Neural cell (in vitro differentiated cells): ENCODE measurements at regions not wholly inside any gene's neighbourhood (a gene's known extent, or its start where the extent isn't known, plus 50 kb on each side); places are given as distances from the start of the nearest gene placed in this dataset.

Source experiments
- H2AFZ ChIP-seq: fragments of 200-600, 300-800 bp; sonication (generic), shearing (Covaris generic); 2 replicates; pipeline ENCODE4 v1.6.0; 2014; ENCODE audit warnings: low read depth, mild to moderate bottlenecking, antibody characterized with exemption, low read length, moderate library complexity
- H3F3A ChIP-seq: fragments of 200-600 bp; shearing (Covaris generic); 2 replicates; pipeline ENCODE4 v1.6.1; 2016; ENCODE audit warnings: mild to moderate bottlenecking, moderate library complexity, mixed read lengths, antibody characterized with exemption, low read length; ENCODE audit not compliant: insufficient read depth, poor library complexity, severe bottlenecking
- H3K27ac ChIP-seq: fragments of 200-600, 300-800 bp; sonication (generic), shearing (Covaris generic); 2 replicates; pipeline ENCODE4 v1.5.1; 2014; ENCODE audit warnings: mild to moderate bottlenecking, low read length, moderate library complexity
- H3K27me3 ChIP-seq: fragments of 300-800, 200-600 bp; sonication (generic), shearing (Covaris generic); 2 replicates; pipeline ENCODE4 v1.6.0; 2014; ENCODE audit warnings: mild to moderate bottlenecking, low read depth, low read length, moderate library complexity; ENCODE audit not compliant: insufficient read depth
- H3K36me3 ChIP-seq: fragments of 300-800, 200-600 bp; sonication (generic), shearing (Covaris generic); 2 replicates; pipeline ENCODE4 v1.5.1; 2014; ENCODE audit warnings: mild to moderate bottlenecking, antibody characterized with exemption, low read length, moderate library complexity; ENCODE audit not compliant: insufficient read depth
- H3K4me2 ChIP-seq: fragments of 300-800, 200-600 bp; sonication (generic), shearing (Covaris generic); 2 replicates; pipeline ENCODE4 v1.6.0; 2014; ENCODE audit warnings: mild to moderate bottlenecking, low read length
- H3K4me3 ChIP-seq: fragments of 300-800, 200-600 bp; sonication (generic), shearing (Covaris generic); 2 replicates; pipeline ENCODE4 v1.5.1; 2014; ENCODE audit warnings: mild to moderate bottlenecking, low read length, moderate library complexity
- H3K79me2 ChIP-seq: fragments of 200-600 bp; shearing (Covaris generic); replicated peaks from 2 replicates; pipeline ENCODE4 v1.6.0; 2014; ENCODE audit warnings: mild to moderate bottlenecking, low read length, moderate library complexity; ENCODE audit not compliant: insufficient read depth
- H3K9ac ChIP-seq: fragments of 300-800, 200-600 bp; sonication (generic), shearing (Covaris generic); 2 replicates; pipeline ENCODE4 v1.6.1; 2016; ENCODE audit warnings: mild to moderate bottlenecking, low read length, mixed read lengths
- H3K9me2 ChIP-seq: fragments of 200-600 bp; shearing (Covaris generic); 2 replicates; pipeline ENCODE4 v1.6.1; 2016; ENCODE audit warnings: mild to moderate bottlenecking, low read length, mixed read lengths; ENCODE audit not compliant: insufficient read depth
- H3K9me3 ChIP-seq: fragments of 200-600, 300-800 bp; sonication (generic), shearing (Covaris generic); 2 replicates; pipeline ENCODE4 v1.6.1; 2016; ENCODE audit warnings: mild to moderate bottlenecking, mixed run types, low read length, moderate library complexity, mixed read lengths
- H4K20me1 ChIP-seq: fragments of 200-600 bp; shearing (Covaris generic); 2 replicates; pipeline ENCODE4 v1.6.1; 2016; ENCODE audit warnings: mild to moderate bottlenecking, mixed run types; ENCODE audit not compliant: insufficient read depth
- CTCF ChIP-seq: fragments of 450-650 bp; IDR thresholded peaks from 2 replicates; pipeline ENCODE4 v1.5.1; 2014; ENCODE audit warnings: antibody characterized with exemption, mild to moderate bottlenecking, moderate library complexity; ENCODE audit not compliant: poor library complexity, severe bottlenecking
- EP300 ChIP-seq: fragments of 450-650 bp; conservative IDR thresholded peaks from 2 replicates; pipeline ENCODE4 v1.6.1; 2014; ENCODE audit warnings: antibody characterized with exemption, mild to moderate bottlenecking, moderate library complexity; ENCODE audit not compliant: poor library complexity, severe bottlenecking
- EZH2 ChIP-seq: fragments of 200-600, 300-800 bp; shearing (Covaris generic), sonication (generic); IDR thresholded peaks from 2 replicates; pipeline ENCODE4 v1.6.1; 2014; ENCODE audit warnings: antibody characterized with exemption, low read length, borderline replicate concordance, mild to moderate bottlenecking; ENCODE audit not compliant: insufficient read depth, poor library complexity, severe bottlenecking
- MXI1 ChIP-seq: fragments of 450-650 bp; conservative IDR thresholded peaks from 2 replicates; pipeline ENCODE4 v1.6.1; 2014; ENCODE audit warnings: antibody characterized with exemption, mild to moderate bottlenecking; ENCODE audit not compliant: poor library complexity, severe bottlenecking
- POLR2AphosphoS5 ChIP-seq: IDR thresholded peaks from 2 replicates; pipeline ENCODE4 v1.6.1; 2012
- RAD21 ChIP-seq: fragments of 450-650 bp; conservative IDR thresholded peaks from 2 replicates; pipeline ENCODE4 v1.6.1; 2014; ENCODE audit warnings: antibody characterized with exemption, mild to moderate bottlenecking, moderate library complexity
- SMC3 ChIP-seq: fragments of 450-650 bp; conservative IDR thresholded peaks from 2 replicates; pipeline ENCODE4 v1.6.1; 2014; ENCODE audit warnings: antibody characterized with exemption, mild to moderate bottlenecking, moderate library complexity; ENCODE audit not compliant: poor library complexity
- TAF1 ChIP-seq: IDR thresholded peaks from 2 replicates; pipeline ENCODE4 v1.6.1; 2012; ENCODE audit warnings: low read depth
- TF ChIP-seq, protein P1 (sequence below): IDR thresholded peaks from 2 replicates; pipeline ENCODE4 v1.6.1; 2012; ENCODE audit warnings: borderline replicate concordance

DNA sequence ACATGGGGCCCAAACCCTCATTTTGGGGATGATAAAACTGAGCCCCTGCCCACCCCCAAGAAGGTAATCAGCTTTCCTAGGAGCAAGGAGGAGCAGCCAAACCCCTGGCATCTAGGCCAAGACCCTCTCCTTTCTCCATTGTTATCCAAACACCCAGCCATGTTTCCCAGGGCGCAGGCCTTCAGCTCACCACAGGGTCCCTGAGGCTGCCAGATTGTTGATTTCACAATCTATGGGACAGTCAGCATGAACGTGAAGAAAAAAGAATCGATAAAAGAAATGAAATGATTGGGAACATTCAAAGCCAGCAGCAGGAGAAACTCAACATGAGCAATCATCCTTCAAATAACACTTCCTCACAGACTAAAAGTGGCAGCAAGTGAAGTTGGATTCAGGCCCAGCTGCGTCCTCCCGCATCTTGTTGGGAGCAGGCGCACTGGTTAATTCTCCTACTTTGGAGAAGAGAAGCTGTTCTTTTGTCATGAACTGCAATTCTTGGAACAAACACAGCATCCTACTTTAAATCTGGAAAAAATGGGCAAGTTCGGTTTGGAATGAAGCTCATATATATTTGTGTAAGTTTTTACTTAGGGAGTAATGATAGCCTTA, 241.8 kb upstream of the PRDM1 start:
- Histone ChIP-seq H3K4me2 (no peak overlapping the region), H3K9me2 (no peaks in the 10 kb centered on the region), H3K36me3 (no peaks in the 10 kb centered on the region), H2AFZ (no peak overlapping the region), H3K9ac (no peak overlapping the region), H3K4me3 (no peak overlapping the region), H3K9me3 (no peaks in the 10 kb centered on the region), H3F3A (no peaks in the 10 kb centered on the region), H4K20me1 (no peaks in the 10 kb centered on the region), H3K79me2 (no peaks in the 10 kb centered on the region), H3K27me3 (no peaks in the 10 kb centered on the region), H3K27ac (no peak overlapping the region)
- TF ChIP-seq TAF1 (no peak), MXI1 (no peak), RAD21 (no peak)

DNA sequence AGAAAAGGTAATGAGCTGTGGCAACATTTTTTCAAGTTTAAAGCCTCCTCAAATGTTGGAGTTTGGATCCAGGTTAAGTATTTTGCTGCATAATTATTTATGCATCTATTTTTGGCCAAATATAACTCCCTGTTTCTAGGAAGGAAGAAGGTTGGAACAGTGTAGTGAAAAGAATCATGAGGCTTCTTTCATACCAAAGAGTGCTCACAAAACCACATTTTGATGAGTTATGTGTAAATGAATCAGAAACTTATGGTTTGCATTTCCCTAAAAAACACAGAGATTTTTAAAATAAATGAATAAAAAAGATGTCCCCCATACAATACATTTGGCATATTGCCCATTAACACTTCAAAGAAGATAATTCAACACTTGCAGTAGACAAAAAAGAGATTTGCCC, 246.9 kb upstream of the PRDM1 start:
- no peak overlapping the region for H3K4me2 ChIP-seq
- H3K36me3 ChIP-seq: no peaks in the 10 kb centered on the region
- H3K4me3 ChIP-seq: no peak overlapping the region
- H3F3A ChIP-seq: no peaks in the 10 kb centered on the region
- no peak overlapping the region for H3K27ac ChIP-seq
- H3K9me2 ChIP-seq: no peaks in the 10 kb centered on the region
- no peak overlapping the region for H3K9ac ChIP-seq
- H3K79me2 ChIP-seq: no peaks in the 10 kb centered on the region
- H4K20me1 ChIP-seq: no peaks in the 10 kb centered on the region
- TF ChIP-seq POLR2AphosphoS5 (no peak), EZH2 (no peak), SMC3 (no peak), TAF1 (no peak), MXI1 (no peak), CTCF (no peak), RAD21 (no peak), EP300 (no peak)
- TF ChIP-seq, protein P1, sequence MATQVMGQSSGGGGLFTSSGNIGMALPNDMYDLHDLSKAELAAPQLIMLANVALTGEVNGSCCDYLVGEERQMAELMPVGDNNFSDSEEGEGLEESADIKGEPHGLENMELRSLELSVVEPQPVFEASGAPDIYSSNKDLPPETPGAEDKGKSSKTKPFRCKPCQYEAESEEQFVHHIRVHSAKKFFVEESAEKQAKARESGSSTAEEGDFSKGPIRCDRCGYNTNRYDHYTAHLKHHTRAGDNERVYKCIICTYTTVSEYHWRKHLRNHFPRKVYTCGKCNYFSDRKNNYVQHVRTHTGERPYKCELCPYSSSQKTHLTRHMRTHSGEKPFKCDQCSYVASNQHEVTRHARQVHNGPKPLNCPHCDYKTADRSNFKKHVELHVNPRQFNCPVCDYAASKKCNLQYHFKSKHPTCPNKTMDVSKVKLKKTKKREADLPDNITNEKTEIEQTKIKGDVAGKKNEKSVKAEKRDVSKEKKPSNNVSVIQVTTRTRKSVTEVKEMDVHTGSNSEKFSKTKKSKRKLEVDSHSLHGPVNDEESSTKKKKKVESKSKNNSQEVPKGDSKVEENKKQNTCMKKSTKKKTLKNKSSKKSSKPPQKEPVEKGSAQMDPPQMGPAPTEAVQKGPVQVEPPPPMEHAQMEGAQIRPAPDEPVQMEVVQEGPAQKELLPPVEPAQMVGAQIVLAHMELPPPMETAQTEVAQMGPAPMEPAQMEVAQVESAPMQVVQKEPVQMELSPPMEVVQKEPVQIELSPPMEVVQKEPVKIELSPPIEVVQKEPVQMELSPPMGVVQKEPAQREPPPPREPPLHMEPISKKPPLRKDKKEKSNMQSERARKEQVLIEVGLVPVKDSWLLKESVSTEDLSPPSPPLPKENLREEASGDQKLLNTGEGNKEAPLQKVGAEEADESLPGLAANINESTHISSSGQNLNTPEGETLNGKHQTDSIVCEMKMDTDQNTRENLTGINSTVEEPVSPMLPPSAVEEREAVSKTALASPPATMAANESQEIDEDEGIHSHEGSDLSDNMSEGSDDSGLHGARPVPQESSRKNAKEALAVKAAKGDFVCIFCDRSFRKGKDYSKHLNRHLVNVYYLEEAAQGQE: no peak
- H3K9me3 ChIP-seq: no peaks in the 10 kb centered on the region
- H3K27me3 ChIP-seq: no peaks in the 10 kb centered on the region
- H2AFZ ChIP-seq: no peak overlapping the region

- no peaks in the 10 kb centered on the region for H3F3A ChIP-seq
- no peaks in the 10 kb centered on the region for H3K36me3 ChIP-seq
- H3K9me3 ChIP-seq: no peaks in the 10 kb centered on the region
- H4K20me1 ChIP-seq: no peaks in the 10 kb centered on the region
- no peaks in the 10 kb centered on the region for H3K9me2 ChIP-seq
- no peak overlapping the region for H3K4me3 ChIP-seq
- no peak overlapping the region for H3K27ac ChIP-seq
- H3K4me2 ChIP-seq: no peak overlapping the region
- TF ChIP-seq RAD21 (no peak), POLR2AphosphoS5 (no peak), EP300 (no peak), CTCF (no peak), MXI1 (no peak), TAF1 (no peak), SMC3 (no peak), EZH2 (no peak)
- TF ChIP-seq, protein P1: no peak
- H3K79me2 ChIP-seq: no peaks in the 10 kb centered on the region
- no peak overlapping the region for H3K9ac ChIP-seq
- H2AFZ ChIP-seq: no peak overlapping the region
- no peaks in the 10 kb centered on the region for H3K27me3 ChIP-seq
Measured at GRCh38 chr6:105838171-105838570, 248.0 kb upstream of the PRDM1 start.
